A673 (cell line): ENCODE measurements at regions not wholly inside any gene's neighbourhood (a gene's known extent, or its start where the extent isn't known, plus 50 kb on each side); places are given as distances from the start of the nearest gene placed in this dataset.

Experiments used
- BruUV-seq: library from RNA; stranded (reverse); fragments of 400-500 nt; replicated peaks from 2 replicates; lab custom pipeline; 2021; lab: Mats Ljungman, UMichigan
- CTCF ChIA-PET: fragments of 300-600 bp; sonication (Branson Sonifier 250); formaldehyde crosslinking; loops from one replicate; lab custom pipeline; 2022; ENCODE audit warnings: antibody characterized with exemption; lab: Charles Lee
- POLR2A ChIA-PET: fragments of 300-600 bp; sonication (Branson Sonifier 250); formaldehyde crosslinking; loops from one replicate; lab custom pipeline; 2022; ENCODE audit warnings: antibody characterized with exemption; ENCODE audit not compliant: low non-redundant PET; lab: Charles Lee
- DNase-seq: peaks from one replicate; pipeline ENCODE4 v3.0.0-alpha.2; 2015; ENCODE audit warnings: low spot score
- H3K27ac ChIP-seq: fragments of 200-600 bp; sonication (generic); 2 replicates; pipeline ENCODE4 v1.5.1; 2016; ENCODE audit warnings: mixed run types, low read depth, mild to moderate bottlenecking, mixed read lengths, antibody characterized with exemption, low read length; ENCODE audit not compliant: poor library complexity, severe bottlenecking
- H3K27me3 ChIP-seq: fragments of 200-600 bp; sonication (generic); replicated peaks from 2 replicates; pipeline ENCODE4 v1.6.1; 2017; ENCODE audit warnings: mixed run types, low read depth, mild to moderate bottlenecking, mixed read lengths, antibody characterized with exemption, low read length; ENCODE audit not compliant: insufficient read depth, poor library complexity
- H3K36me3 ChIP-seq: fragments of 200-600 bp; sonication (generic); 2 replicates; pipeline ENCODE4 v1.6.1; 2016; ENCODE audit warnings: mixed run types, mild to moderate bottlenecking, mixed read lengths, antibody characterized with exemption, low read length; ENCODE audit not compliant: insufficient read depth, poor library complexity, severe bottlenecking
- H3K4me1 ChIP-seq: fragments of 200-600 bp; sonication (generic); 2 replicates; pipeline ENCODE4 v1.6.1; 2017; ENCODE audit warnings: mixed run types, mild to moderate bottlenecking, mixed read lengths, antibody characterized with exemption, low read length; ENCODE audit not compliant: insufficient read depth, poor library complexity, severe bottlenecking
- H3K4me3 ChIP-seq: fragments of 200-600 bp; sonication (generic); 2 replicates; pipeline ENCODE4 v1.5.1; 2016; ENCODE audit warnings: low read depth, mixed run types, mild to moderate bottlenecking, mixed read lengths, low read length; ENCODE audit not compliant: poor library complexity, severe bottlenecking
- H3K9me3 ChIP-seq: fragments of 200-600 bp; sonication (generic); 2 replicates; pipeline ENCODE4 v1.6.1; 2016; ENCODE audit warnings: mixed run types, low read depth, mild to moderate bottlenecking, mixed read lengths, antibody characterized with exemption, low read length; ENCODE audit not compliant: poor library complexity, severe bottlenecking
- CTCF ChIP-seq: fragments of 300-800, 200-600 bp; sonication (generic); conservative IDR thresholded peaks from 2 replicates; pipeline ENCODE4 v1.5.1; 2017; ENCODE audit warnings: low read depth, mild to moderate bottlenecking, antibody characterized with exemption, low read length, moderate library complexity, mixed read lengths
- EZH2 ChIP-seq: fragments of 200-600 bp; sonication (generic); IDR thresholded peaks from 2 replicates; pipeline ENCODE4 v1.6.1; 2017; ENCODE audit warnings: borderline replicate concordance, low read depth, mild to moderate bottlenecking, mixed read lengths, antibody characterized with exemption, low read length; ENCODE audit not compliant: poor library complexity, severe bottlenecking
- intact Hi-C: fragments of 100-400 bp; cut with micrococcal nuclease; formaldehyde crosslinking; loops from one replicate; pipeline ENCODE4 v1.10.0; 2022; ENCODE audit not compliant: unreplicated experiment

GRCh38 chr9:75490326-75490725 is 400.1 kb upstream of the PCSK5 start:
- no peaks in the 10 kb centered on the region for H3K27me3 ChIP-seq
- TF ChIP-seq EZH2 (no peak), CTCF (no peak)
- no TSS peak for BruUV-seq
- intact Hi-C loops = no loop called here
- CTCF ChIA-PET = no interaction called here
- H3K4me3 ChIP-seq = no peak overlapping the region
- no peak overlapping the region for H3K27ac ChIP-seq
- DNase-seq = no peak
- no peaks in the 10 kb centered on the region for H3K9me3 ChIP-seq
- no peaks in the 10 kb centered on the region for H3K36me3 ChIP-seq
- H3K4me1 ChIP-seq = no peaks in the 10 kb centered on the region
- POLR2A ChIA-PET = no interaction called here

- H3K27me3 ChIP-seq = no peaks in the 10 kb centered on the region
- H3K4me3 ChIP-seq = no peak overlapping the region
- intact Hi-C loops = no loop called here
- H3K4me1 ChIP-seq = no peaks in the 10 kb centered on the region
- no peak overlapping the region for H3K27ac ChIP-seq
- no peaks in the 10 kb centered on the region for H3K36me3 ChIP-seq
- TF ChIP-seq EZH2 (no peak), CTCF (no peak)
- ChIA-PET CTCF (no interaction called here), POLR2A (interaction anchor here (0.6 kb wide), 1 partner anchor 8 kb away, joined by 3 read pairs; no protein-coding TSS in a partner anchor)
- BruUV-seq = no TSS peak
- no peak for DNase-seq
- H3K9me3 ChIP-seq = no peaks in the 10 kb centered on the region
Observed at GRCh38 chr9:75491533-75491932, 398.9 kb upstream of the PCSK5 start.

- no peak for TF ChIP-seq EZH2
- no peak for TF ChIP-seq CTCF
- H3K4me1 ChIP-seq = no peaks in the 10 kb centered on the region
- no peak for DNase-seq
- no peaks in the 10 kb centered on the region for H3K9me3 ChIP-seq
- intact Hi-C loops = no loop called here
- no peaks in the 10 kb centered on the region for H3K36me3 ChIP-seq
- H3K27me3 ChIP-seq = no peaks in the 10 kb centered on the region
- CTCF ChIA-PET = no interaction called here
- POLR2A ChIA-PET = no interaction called here
- H3K4me3 ChIP-seq = no peak overlapping the region
- no peak overlapping the region for H3K27ac ChIP-seq
- no TSS peak for BruUV-seq
Observed at GRCh38 chr9:75499812-75500211, 390.7 kb upstream of the PCSK5 start.
